GM12872 (cell line): ENCODE measurements at regions not wholly inside any gene's neighbourhood (a gene's known extent, or its start where the extent isn't known, plus 50 kb on each side); places are given as distances from the start of the nearest gene placed in this dataset.

Experiments
- TF ChIP-seq, protein P1 (sequence below): IDR thresholded peaks from 3 replicates; pipeline ENCODE4 v1.5.1; 2011; ENCODE audit warnings: low read depth, mild to moderate bottlenecking, low read length, moderate library complexity; ENCODE audit not compliant: insufficient read depth

DNA sequence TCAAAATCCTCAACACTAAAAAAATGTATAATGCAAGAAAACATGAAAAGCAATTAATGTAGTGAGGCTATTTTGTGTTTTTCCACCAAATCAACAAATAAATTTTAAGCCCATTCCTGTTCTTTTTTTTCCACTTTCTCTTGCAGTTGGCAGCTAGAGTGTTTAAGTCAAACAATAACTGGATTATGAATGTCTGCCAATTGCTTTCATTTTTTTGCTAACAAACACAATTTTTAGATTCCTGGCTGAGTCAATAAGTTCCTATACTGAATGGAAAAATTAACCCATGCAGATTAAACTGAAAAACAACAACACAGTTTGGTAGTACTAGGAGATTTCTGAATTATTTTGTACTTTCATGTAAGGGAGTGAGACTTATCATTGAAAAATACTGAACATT, 232.4 kb downstream of the SLITRK5 start:
- TF ChIP-seq, protein P1, sequence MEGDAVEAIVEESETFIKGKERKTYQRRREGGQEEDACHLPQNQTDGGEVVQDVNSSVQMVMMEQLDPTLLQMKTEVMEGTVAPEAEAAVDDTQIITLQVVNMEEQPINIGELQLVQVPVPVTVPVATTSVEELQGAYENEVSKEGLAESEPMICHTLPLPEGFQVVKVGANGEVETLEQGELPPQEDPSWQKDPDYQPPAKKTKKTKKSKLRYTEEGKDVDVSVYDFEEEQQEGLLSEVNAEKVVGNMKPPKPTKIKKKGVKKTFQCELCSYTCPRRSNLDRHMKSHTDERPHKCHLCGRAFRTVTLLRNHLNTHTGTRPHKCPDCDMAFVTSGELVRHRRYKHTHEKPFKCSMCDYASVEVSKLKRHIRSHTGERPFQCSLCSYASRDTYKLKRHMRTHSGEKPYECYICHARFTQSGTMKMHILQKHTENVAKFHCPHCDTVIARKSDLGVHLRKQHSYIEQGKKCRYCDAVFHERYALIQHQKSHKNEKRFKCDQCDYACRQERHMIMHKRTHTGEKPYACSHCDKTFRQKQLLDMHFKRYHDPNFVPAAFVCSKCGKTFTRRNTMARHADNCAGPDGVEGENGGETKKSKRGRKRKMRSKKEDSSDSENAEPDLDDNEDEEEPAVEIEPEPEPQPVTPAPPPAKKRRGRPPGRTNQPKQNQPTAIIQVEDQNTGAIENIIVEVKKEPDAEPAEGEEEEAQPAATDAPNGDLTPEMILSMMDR = no peak

DNA sequence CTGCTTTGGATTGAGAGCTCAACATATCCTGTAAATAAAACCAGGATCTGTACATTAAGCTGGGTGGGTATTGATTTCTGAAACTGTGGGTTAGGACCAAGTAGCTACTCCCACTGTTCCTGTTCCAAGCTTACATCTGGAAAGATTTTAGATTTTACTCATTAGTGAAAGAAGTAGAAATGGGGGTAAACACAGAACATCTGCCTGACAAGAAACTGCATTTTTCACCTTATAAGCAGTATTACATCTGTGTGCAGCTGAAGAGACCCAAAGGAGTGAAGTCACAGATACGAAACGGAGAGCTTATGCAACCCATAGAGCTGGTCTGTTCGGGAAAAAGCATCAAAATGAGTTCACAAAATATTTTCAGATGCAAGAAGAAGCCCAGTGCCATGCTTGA, 235.2 kb downstream of the SLITRK5 start:
- TF ChIP-seq, protein P1 = no peak

DNA sequence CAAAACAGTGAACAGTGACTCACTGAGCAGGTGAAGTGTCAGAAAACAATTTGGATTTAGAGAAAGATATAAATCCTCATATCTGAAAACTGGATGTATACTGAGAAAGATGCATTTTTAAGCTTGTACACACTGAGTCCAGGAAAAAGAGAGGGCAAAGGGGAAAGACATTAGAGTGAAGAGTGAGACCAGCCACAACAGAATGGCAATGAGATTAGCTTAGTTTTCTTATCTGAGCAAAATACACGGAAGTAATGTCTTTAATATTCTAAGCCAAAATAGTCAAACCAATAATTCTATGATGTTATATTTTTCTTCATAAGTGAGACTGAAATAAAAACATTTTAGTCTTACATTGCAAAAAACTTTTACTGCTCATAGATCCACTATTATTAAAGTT, 236.0 kb downstream of the SLITRK5 start:
- TF ChIP-seq, protein P1 = no peak

DNA sequence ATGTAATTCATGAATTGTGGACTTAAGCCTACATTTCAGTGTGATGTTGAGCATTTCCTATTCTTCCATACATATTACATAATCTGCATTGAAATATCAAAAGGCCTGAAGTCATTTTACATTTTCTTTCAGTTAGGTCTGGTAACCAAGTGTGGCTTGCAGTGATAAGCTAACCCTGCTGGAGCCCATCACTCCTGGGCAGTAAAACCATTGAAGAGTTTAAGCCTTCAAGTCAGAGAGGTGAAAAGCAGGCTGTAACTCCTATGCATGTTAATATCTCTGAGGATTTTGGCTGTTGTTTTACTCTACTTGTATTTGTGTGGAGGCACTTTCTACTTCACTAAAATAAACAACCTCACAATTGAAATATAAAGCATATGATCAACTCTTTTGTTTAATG, 248.8 kb downstream of the SLITRK5 start:
- TF ChIP-seq, protein P1 = no peak

DNA sequence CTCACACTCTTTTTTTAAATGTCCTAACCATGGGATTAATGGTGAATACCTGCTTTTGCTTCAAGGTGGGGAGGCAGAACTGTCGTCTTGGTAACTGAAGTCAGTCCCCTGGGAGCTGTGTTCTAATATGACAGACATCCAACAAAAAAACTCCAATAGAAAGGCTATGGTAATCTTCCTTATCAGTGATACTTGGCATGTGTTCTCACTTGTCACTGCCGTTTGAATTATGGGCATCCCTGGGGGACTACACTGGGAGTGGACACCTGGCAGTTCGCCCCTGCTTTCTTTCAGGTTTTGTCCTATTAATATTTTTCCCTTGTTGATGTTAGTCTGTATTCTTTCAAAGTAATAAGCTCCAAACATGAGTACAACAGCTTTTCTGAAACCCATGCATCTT, 252.6 kb downstream of the SLITRK5 start:
- TF ChIP-seq, protein P1 = no peak

DNA sequence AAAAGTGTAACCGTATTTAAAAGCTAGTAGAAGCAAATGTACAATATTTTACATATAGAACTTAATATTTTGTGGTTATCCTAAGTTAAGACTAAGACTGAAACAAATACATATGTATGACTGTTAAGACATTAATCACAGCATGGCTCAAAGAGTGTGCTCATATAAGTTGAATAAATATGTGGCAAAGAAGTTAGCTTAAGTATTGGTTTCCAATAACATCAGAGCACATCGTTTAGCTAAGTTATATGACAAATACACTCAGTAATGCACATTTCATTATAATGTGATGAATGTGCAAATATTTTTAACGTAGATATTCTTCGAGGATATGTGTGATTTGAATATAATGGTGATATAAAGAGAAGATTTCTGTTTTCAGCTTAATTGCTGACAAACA, 253.8 kb downstream of the SLITRK5 start:
- TF ChIP-seq, protein P1 = no peak

DNA sequence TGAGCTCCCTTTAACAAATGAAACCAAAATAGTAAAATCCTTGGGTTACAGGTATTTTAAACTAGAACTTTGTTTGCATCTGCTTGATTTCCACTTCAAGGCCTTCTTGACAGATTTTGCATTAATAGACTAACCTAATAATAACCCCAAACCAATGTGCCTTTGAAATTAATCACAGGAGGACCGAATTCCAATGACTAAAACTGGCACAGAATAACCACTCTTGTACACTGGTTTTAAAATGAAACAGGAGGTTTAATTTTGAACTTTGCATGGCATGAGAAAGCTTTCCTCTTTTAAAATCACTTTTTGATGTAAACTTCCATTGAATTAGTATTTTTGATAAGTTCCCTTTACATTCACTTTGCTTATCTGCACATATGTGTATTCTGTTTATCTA, 269.6 kb downstream of the SLITRK5 start:
- TF ChIP-seq, protein P1 = no peak

DNA sequence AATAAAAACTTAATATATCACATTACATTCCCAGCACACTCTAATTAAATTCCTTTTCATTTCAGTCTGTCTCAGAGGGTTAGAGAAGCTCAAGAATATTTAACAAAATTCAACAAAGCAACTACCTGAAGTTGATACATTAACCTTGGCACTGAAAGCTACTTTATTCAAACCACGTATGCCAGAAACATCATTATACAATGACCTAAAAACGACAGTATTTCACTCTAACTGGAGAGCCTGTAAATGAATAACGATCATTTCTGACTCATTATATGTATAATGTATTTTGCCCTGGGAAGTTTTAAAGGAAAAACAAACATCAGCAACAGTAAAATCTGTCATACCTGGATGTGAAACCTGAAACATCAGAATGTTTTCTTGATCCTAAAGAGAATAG, 270.1 kb downstream of the SLITRK5 start:
- TF ChIP-seq, protein P1 = no peak
